ES-I3 (cell line): ENCODE measurements at regions not wholly inside any gene's neighbourhood (a gene's known extent, or its start where the extent isn't known, plus 50 kb on each side); places are given as distances from the start of the nearest gene placed in this dataset.
"Not testable (repeated sequence)": the region's sequence is repeated elsewhere in the genome, so short reads cannot be mapped to it uniquely, and the experiment has no call there.

Source experiments
- H3K36me3 ChIP-seq: 2 replicates; pipeline ENCODE4 v1.6.1; 2013; ENCODE audit warnings: mild to moderate bottlenecking, low read length, control low read depth, moderate library complexity; ENCODE audit not compliant: insufficient read depth
- H3K4me1 ChIP-seq: 2 replicates; pipeline ENCODE4 v1.6.1; 2013; ENCODE audit warnings: mild to moderate bottlenecking, control low read depth, low read length; ENCODE audit not compliant: insufficient read depth
- H3K9ac ChIP-seq: 2 replicates; pipeline ENCODE4 v1.6.1; 2013; ENCODE audit warnings: low read depth, mild to moderate bottlenecking, low read length, moderate library complexity
- H3K9me3 ChIP-seq: 2 replicates; pipeline ENCODE4 v1.6.1; 2013; ENCODE audit warnings: mild to moderate bottlenecking, low read length, moderate library complexity; ENCODE audit not compliant: control insufficient read depth, insufficient read depth

DNA sequence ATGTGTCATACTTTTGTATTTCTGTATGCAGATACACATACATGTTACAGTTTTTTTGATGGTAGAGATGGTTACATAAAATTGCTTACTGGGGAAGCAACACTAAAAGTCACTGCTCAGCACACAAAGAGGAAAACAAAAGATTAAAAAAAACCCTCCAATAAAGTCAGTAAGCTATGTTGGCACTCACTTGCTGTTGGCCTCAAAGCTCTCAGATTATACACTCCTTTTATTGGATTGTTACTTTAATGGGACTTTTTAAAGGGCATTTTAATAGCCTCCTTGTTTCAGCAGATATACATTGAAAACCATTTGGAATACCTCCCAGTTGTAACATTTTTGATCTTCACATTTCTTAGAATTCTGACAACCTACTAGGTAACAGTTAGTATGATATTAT is 222.0 kb upstream of the HHIP start:
- Histone ChIP-seq H3K36me3 (no peaks in the 10 kb centered on the region), H3K9me3 (no peaks in the 10 kb centered on the region), H3K4me1 (peaks cover 4% of the 10 kb centered on the region; the same call in 1 of the 2 replicates), H3K9ac (no peak overlapping the region)

DNA sequence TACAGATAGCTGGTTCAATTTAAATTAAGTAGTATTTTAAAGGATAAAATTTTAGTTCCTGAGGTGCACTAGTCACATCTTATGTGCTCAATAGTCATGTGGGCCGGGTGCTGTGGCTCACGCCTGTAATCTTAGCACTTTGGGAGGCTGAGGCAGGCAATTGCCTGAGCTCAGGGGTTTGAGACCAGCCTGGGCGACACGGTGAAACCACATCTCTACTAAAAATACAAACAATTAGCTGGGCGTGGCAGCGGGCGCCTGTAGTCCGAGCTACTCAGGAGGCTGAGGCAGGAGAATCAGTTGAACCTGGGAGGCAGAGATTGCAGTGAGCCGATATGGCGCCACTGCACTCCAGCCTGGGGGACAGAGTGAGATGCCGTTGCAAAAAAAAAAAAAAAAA is 219.9 kb upstream of the HHIP start:
- H3K9ac ChIP-seq, H3K9me3 ChIP-seq, H3K36me3 ChIP-seq, H3K4me1 ChIP-seq: not testable (repeated sequence)

DNA sequence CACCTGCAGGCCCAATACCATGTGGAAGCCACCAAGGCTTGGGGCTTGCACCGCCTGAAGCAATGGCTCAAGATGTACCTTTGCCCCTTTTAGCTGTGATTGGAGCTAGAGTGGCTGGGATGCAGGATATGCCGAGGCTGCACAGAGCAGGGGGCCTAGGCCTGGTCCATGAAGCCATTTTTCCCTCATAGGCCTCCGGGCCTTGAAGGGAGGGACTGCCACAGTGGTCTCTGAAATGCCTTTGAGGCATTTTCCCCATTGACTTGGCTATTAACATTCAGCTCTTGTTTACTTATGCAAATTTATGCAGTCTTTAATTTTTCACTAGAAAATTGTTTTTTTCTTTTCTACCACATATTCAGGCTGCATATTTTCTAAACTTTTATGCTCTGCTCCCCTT is 203.2 kb upstream of the HHIP start:
- Histone ChIP-seq H3K9me3 (no peaks in the 10 kb centered on the region; the same call in 1 of the 2 replicates), H3K9ac (no peak overlapping the region), H3K36me3 (no peaks in the 10 kb centered on the region), H3K4me1 (no peaks in the 10 kb centered on the region)

DNA sequence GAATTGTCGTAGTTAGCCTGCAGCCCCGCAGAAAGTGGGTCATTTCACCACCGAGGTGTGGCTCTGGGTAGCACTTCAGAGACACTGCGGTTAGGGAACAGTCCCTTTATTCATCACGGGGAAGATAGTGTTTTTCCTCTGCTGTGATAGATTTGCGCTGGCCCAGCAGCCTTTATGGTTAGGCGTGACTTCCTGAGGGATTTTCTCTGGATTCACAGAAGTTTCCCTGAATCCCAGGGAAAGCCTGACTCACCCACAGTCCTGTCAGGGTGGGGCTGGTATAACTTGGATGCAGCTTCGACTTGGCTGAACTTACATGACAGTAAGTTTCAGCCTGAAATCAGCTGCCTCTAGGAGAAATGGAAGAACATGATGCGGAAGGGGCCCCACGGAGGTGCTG is 196.3 kb upstream of the HHIP start:
- Histone ChIP-seq H3K36me3 (no peaks in the 10 kb centered on the region), H3K9me3 (no peaks in the 10 kb centered on the region), H3K4me1 (no peaks in the 10 kb centered on the region), H3K9ac (no peak overlapping the region)

DNA sequence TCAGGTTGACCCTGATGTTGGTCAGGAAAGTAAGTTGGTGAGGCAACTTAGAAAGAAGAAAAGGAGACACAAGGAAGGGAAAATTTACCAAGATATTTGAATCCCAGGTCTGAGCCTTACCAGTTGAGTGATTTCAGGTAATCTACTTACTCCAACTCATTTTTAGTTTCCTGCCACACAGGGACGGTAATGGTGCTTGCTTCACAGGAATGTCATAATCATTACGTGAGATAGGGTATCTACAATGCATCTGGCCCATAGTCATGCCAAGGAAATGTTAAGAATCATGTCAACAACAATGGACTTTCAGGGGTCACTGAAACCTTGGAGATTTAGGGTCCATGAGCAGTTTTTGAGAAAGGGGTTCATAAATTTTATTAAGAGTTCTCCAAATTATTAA is 195.4 kb upstream of the HHIP start:
- Histone ChIP-seq H3K9ac (no peak overlapping the region), H3K36me3 (no peaks in the 10 kb centered on the region), H3K4me1 (no peaks in the 10 kb centered on the region), H3K9me3 (no peaks in the 10 kb centered on the region)

DNA sequence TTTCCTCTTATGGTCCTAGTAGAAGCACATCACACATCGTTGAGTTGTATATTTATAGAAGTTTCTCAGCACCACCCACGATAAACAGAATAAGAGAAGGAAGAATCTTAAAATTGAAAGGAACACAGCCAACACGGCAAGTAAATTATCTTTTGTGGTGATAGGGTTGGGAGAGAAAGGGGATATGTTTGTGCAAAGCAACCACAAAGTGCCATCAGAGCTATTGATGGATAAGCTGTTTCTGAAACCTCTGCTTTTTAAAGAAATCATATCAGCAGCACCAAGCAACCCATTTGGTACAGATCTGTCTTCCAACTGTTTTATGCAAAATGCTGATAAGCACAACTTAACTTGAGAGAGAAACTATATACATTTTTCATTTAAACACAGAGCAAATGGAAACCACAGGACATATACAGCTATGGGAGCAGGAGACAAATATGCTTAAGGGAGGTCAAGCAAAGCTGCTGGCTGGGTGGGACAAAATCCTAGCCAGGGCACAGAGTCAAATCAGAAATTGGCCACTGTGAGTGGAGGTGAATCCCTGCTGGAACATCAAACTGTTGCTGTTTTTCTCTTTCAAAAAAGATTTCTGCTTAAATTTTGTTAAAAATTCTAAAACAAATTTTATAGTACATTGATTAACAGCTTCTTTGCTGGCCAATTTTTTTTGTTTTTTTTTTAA is 194.0 kb upstream of the HHIP start:
- Histone ChIP-seq H3K9ac (no peak overlapping the region), H3K36me3 (no peaks in the 10 kb centered on the region), H3K9me3 (no peaks in the 10 kb centered on the region), H3K4me1 (no peaks in the 10 kb centered on the region)

DNA sequence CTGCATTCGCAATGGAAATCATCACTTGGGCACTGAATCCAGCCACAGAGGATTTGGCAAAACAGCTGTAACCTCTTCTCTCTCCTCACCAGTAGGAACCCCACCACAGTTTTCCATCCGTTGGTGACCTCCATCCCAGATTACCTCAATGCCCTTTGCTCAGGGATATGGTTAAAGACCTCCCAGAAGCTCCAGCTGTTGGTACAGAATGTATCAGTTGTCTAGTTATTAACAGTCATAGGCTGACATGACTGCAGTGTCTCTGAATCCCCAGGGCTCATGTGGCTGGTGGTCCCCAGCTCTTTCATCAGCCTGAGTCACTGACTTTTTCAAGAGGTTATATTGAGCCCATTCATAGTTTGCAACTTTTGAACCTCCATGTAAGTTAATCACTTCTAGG is 189.8 kb upstream of the HHIP start:
- H3K36me3 ChIP-seq, result no peaks in the 10 kb centered on the region
- H3K9ac ChIP-seq, result no peak overlapping the region
- H3K9me3 ChIP-seq, result no peaks in the 10 kb centered on the region
- H3K4me1 ChIP-seq, result no peaks in the 10 kb centered on the region

DNA sequence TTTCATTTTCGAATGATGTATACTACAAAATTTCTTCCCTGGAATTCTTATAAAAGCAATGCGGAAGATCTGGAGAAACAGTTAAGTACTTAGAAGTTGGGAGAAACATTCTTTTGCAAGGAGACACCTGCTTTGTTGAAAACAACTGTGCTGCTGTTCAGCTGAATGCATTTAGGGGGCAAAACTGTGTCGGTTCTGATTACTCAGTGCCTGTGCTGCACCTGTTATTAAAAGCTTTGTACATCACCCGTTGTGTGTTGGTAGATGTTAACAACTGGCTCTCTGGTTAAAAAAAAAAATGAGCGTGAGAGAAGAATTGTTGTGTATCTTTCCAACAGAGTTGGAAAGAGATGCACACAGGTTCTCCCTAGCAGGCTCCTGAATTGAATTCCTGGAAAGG is 184.1 kb upstream of the HHIP start:
- H3K36me3 ChIP-seq, result no peaks in the 10 kb centered on the region
- no peaks in the 10 kb centered on the region for H3K4me1 ChIP-seq
- no peak overlapping the region for H3K9ac ChIP-seq
- no peaks in the 10 kb centered on the region for H3K9me3 ChIP-seq

DNA sequence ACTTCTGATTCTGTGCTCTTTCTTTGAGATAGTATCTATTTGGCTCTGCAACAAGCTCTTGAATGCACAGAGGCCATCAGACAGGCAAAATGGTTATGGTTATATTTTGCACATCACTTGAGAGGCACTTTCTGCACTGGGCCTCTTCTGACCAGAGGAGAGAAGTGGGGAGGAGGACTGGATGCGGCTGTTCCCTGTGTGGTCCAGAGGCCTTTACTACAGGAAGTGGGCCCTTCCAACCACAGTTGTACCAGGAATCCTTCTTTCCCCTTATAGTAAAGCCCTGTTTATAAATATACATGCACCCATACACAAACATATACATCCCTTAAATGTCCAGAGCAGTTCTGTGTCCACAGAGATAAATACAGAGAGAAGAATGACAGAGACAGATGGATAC is 182.7 kb upstream of the HHIP start:
- Histone ChIP-seq H3K4me1 (no peaks in the 10 kb centered on the region), H3K9me3 (no peaks in the 10 kb centered on the region), H3K36me3 (no peaks in the 10 kb centered on the region), H3K9ac (no peak overlapping the region)

DNA sequence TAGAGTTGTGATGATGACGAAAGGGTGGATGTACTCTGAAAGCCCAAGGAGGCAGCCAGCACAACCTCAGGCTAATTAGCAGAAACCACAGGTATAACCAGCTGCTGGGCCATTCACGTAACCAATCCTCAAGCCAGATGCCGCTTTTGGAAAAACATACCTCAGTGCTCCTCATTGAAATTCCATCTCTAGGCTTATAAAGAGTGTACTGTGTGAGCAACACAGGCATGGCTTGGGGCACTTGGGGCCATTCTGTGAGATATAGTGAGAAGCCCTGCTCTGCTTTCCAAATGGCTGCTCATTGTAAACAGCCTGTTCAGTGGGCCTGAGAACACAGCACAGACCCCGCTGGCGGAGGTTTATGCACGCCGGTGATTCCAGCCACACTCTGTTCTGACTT is 182.1 kb upstream of the HHIP start:
- no peaks in the 10 kb centered on the region for H3K4me1 ChIP-seq
- H3K36me3 ChIP-seq, result no peaks in the 10 kb centered on the region
- H3K9ac ChIP-seq, result no peak overlapping the region
- no peaks in the 10 kb centered on the region for H3K9me3 ChIP-seq

DNA sequence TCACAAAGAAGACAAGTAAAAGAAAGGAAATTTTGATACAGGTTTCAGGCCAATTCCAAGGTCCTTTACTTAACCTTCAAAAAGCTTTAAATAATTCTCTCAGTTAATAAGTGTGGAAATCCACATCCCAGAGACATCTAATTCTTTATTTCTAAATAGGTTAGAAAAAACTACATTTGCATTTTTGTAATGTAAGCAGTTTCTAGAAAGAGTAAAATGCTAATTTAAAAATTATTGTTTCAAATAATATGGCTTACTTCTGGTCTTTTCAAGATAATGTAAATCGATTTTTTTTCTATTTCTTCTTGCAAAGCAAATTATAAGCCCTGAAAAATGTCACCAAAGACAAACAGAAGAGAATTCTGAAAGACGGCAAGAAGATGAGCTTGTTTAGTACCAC is 180.4 kb upstream of the HHIP start:
- H3K9ac ChIP-seq, result no peak overlapping the region
- H3K36me3 ChIP-seq, result no peaks in the 10 kb centered on the region
- no peaks in the 10 kb centered on the region for H3K9me3 ChIP-seq
- no peaks in the 10 kb centered on the region for H3K4me1 ChIP-seq

DNA sequence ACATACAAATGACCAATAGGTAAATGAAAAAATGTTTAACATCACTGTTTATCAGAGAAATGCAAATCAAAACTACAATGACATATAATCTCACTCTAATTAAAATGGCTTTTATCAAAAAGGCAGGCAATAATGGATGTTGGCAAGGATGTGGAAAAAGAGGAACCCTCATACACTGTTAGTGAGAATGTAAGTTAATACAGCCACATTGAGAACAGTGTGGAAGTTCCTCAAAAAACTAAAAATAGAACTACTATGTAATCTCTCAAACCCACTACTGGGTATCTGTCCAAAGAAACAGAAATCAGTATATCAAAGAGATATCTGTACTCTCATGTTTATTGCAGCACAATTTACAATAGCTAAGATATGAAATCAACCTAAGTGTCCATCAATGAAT is 165.9 kb upstream of the HHIP start:
- Histone ChIP-seq H3K36me3 (no peaks in the 10 kb centered on the region), H3K9me3 (no peaks in the 10 kb centered on the region), H3K9ac (no peak overlapping the region)

DNA sequence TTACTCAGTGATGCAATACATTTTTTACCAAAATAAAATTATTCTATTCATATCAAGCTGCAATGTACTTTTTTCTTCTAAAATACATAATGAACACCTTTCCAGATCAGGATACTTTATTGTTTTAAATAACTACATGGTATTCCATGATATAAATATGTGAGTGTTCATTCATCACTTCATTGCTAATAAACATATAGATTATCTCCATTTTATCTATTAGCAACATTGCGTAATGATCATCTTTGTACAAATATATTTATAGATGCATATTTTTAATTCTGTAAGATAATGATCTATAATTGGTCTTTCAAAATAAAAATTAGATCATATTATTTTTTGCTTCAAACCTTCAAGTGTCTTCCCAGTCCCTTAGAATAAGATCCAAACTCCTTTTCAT is 156.1 kb upstream of the HHIP start:
- Histone ChIP-seq H3K9ac (no peak overlapping the region), H3K4me1 (no peaks in the 10 kb centered on the region), H3K9me3 (no peaks in the 10 kb centered on the region), H3K36me3 (no peaks in the 10 kb centered on the region)

More for the DNA sequence above, 165.9 kb upstream of the HHIP start:
- no peaks in the 10 kb centered on the region for H3K4me1 ChIP-seq

DNA sequence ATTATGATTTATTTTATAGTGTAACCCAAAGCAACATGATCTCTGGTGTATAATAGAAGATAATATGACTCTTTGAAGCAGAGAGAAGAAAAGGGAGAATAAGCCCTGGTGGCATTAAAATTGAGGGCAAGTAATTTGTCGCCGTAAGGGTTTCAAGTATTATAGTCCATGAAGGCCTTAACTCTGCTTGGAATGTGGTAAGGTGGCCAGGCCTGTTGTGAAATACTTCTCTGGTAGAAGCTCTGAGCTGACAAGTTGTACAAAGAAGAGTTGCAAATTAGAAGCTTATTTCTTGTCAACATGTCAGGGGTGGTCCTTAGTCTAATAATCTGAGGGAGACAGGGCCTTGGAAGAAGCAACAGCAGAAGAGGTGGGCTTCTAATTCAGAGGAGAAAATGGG is 151.7 kb upstream of the HHIP start:
- no peak overlapping the region for H3K9ac ChIP-seq
- H3K9me3 ChIP-seq, result no peaks in the 10 kb centered on the region
- H3K4me1 ChIP-seq, result no peaks in the 10 kb centered on the region
- H3K36me3 ChIP-seq, result no peaks in the 10 kb centered on the region

DNA sequence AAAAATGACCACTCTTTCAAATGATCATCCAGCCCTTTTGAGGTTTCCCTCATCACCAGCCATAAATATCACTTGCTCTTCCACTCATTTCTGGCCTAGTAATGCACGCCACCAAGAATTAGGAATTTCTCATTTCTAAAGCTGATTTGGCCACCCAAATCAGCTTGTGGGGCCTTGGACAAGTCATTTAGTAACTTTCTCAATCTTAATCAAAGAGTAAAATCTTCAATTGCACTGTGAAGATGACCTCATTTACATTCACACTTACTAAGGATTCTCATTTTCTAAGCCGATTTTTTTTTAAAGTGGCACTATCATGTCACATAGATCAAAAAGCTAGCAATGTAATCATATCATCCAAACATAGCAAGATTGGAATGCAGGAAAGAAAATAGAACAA is 150.0 kb upstream of the HHIP start:
- Histone ChIP-seq H3K9me3 (no peaks in the 10 kb centered on the region), H3K36me3 (no peaks in the 10 kb centered on the region), H3K4me1 (no peaks in the 10 kb centered on the region), H3K9ac (no peak overlapping the region)

DNA sequence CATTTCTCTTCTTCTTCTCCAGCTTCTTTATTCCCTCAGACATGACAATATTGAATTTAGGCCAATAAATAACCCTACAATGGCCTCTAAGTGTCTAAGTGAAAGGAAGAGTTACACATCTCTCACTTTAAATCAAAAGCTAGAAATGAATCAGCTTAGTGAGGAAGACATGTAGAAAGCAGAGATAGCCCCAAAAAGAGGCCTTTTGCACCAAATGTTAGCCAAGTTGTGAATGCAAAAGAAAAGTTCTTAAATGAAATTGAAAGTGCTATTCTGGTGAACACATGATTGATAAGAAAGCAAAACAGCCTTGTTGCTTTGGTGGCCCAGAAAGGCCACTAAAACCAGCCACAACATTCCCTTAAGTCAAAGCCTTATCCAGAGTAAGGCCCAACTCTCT is 146.2 kb upstream of the HHIP start:
- H3K9me3 ChIP-seq, result no peaks in the 10 kb centered on the region
- no peaks in the 10 kb centered on the region for H3K4me1 ChIP-seq
- no peaks in the 10 kb centered on the region for H3K36me3 ChIP-seq
- no peak overlapping the region for H3K9ac ChIP-seq
